ENCODE measurements at regions not wholly inside any gene's neighbourhood (a gene's known extent, or its start where the extent isn't known, plus 50 kb on each side); places are given as distances from the start of the nearest gene placed in this dataset.

GRCh38 chr3:103060242-103060641, 625.4 kb downstream of the ZPLD1 start:
- 33% methylated on average over 3 of the region's 3 CpGs for WGBS (ENCODE audit: insufficient coverage, insufficient replicate concordance, low lambda C conversion rate, missing lambda C conversion rate)
- Histone ChIP-seq H3K79me2 (ENCODE audit: control insufficient read depth, insufficient read depth, low read length) (no peaks in the 10 kb centered on the region), H3K9ac (ENCODE audit: control insufficient read depth, insufficient read depth, low read length) (no peak overlapping the region), H3K9me3 (replicated peaks; ENCODE audit: control insufficient read depth, insufficient read depth, low read length) (no peaks in the 10 kb centered on the region), H3K27me3 (replicated peaks in 1 of 2; ENCODE audit: control insufficient read depth in 2 of 2, insufficient read depth in 2 of 2, low read length in 1 of 2) (no peaks in the 10 kb centered on the region), H3K27ac (ENCODE audit: control insufficient read depth, insufficient read depth) (no peak overlapping the region), H3K4me3 (no peak overlapping the region), H4K20me1 (ENCODE audit: control insufficient read depth, insufficient read depth) (no peaks in the 10 kb centered on the region), H3K36me3 (ENCODE audit: control insufficient read depth in 2 of 2, insufficient read depth in 2 of 2, low read length in 1 of 2) (no peaks in the 10 kb centered on the region), H3K4me2 (ENCODE audit: control insufficient read depth, insufficient read depth) (no peak overlapping the region), H2AFZ (ENCODE audit: control insufficient read depth, low read depth, low read length) (no peak overlapping the region), H3K4me1 (ENCODE audit: control insufficient read depth, insufficient read depth, low read length) (no peaks in the 10 kb centered on the region)
- DNase-seq (ENCODE audit: low read depth, low spot score) = no peak
- no peak for FAIRE-seq
- ChIA-PET POLR2A (interaction anchor here (0.6 kb wide), 1 partner anchor 10 kb away, joined by 3 read pairs; no protein-coding TSS in a partner anchor), CTCF (interaction anchor here (0.9 to 1.8 kb wide), 2 partner anchors 12 to 26 kb away, joined by 3 read pairs; no protein-coding TSS in a partner anchor), SMC1A (ENCODE audit: uncharacterized antibody, unreplicated experiment) (interaction anchor here (1.1 kb wide), 1 partner anchor 386 kb away, joined by 3 read pairs; no protein-coding TSS in a partner anchor), RAD21 (ENCODE audit: unreplicated experiment) (no interaction called here)
- TF ChIP-seq SREBF2 (IDR thresholded peaks at IDR 0.05; ENCODE audit: low read length) (no peak), NR2F1 (conservative IDR thresholded peaks at IDR 0.05) (no peak), RB1 (IDR thresholded peaks at IDR 0.05; ENCODE audit: borderline replicate concordance) (no peak), TARDBP (IDR thresholded peaks at IDR 0.05; ENCODE audit: borderline replicate concordance) (no peak), HDAC2 (IDR thresholded peaks at IDR 0.05) (no peak), NFYB (IDR thresholded peaks at IDR 0.05; ENCODE audit: insufficient read depth, low read depth, low read length) (no peak), ZNF622 (IDR thresholded peaks at IDR 0.05) (no peak), NR2C2 (IDR thresholded peaks at IDR 0.05; ENCODE audit: borderline replicate concordance, control insufficient read depth, insufficient read length, low read depth) (no peak), YY1 (IDR thresholded peaks at IDR 0.05; ENCODE audit: low read depth, low read length) (no peak), PRDM15 (CRISPR knock-in tag; IDR thresholded peaks at IDR 0.05) (no peak), GABPA (IDR thresholded peaks at IDR 0.05; ENCODE audit: low read depth) (no peak), ZNF217 (IDR thresholded peaks at IDR 0.05) (no peak), RCOR1 (conservative IDR thresholded peaks at IDR 0.05; ENCODE audit: low read depth, low read length) (no peak), EED (IDR thresholded peaks at IDR 0.05; ENCODE audit: low read depth) (no peak), SREBF1 (IDR thresholded peaks at IDR 0.05; ENCODE audit: low read length) (no peak), CHD4 (IDR thresholded peaks at IDR 0.05) (no peak), MAX (IDR thresholded peaks at IDR 0.05; ENCODE audit: low read depth, low read length) (no peak), EGR1 (IDR thresholded peaks at IDR 0.05; ENCODE audit: borderline replicate concordance in 1 of 2, low read depth in 2 of 2, low read length in 2 of 2) (no peak), ASH2L (IDR thresholded peaks at IDR 0.05; ENCODE audit: borderline replicate concordance, low read depth) (no peak)
- no peak for ATAC-seq
- no TSS peak for BruUV-seq (replicated peaks)
- intact Hi-C loops (cut with micrococcal nuclease; ENCODE audit: unreplicated experiment) = no loop called here
- in situ Hi-C loops (cut with MboI) = no loop called here
